GDM1 (cell line): ENCODE measurements at regions not wholly inside any gene's neighbourhood (a gene's known extent, or its start where the extent isn't known, plus 50 kb on each side); places are given as distances from the start of the nearest gene placed in this dataset.
"Not testable (repeated sequence)": the region's sequence is repeated elsewhere in the genome, so short reads cannot be mapped to it uniquely, and the experiment has no call there.

Experiments
- DNase-seq: peaks from one replicate; lab custom pipeline; 2025; lab: John Stamatoyannopoulos, UW

DNA sequence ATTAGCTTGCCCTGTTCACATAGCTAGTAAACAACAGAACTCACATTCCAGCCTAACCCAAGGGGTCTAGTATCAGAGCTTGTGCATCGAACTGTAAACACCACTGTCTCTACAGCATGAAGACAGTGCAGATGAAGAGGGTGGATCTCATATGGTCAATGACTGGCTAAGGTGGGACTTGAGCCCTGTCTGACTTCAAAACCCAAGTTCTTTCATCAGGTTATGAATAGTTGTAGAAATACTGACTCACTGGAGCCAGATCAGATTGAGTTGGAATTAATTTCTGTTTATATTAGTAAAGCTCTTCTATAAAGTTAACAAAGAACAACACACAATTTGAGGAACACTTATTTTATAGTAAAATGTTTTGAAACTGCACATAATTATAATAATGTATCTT, 161.7 kb upstream of the ARHGAP20 start:
- no peak for DNase-seq

DNA sequence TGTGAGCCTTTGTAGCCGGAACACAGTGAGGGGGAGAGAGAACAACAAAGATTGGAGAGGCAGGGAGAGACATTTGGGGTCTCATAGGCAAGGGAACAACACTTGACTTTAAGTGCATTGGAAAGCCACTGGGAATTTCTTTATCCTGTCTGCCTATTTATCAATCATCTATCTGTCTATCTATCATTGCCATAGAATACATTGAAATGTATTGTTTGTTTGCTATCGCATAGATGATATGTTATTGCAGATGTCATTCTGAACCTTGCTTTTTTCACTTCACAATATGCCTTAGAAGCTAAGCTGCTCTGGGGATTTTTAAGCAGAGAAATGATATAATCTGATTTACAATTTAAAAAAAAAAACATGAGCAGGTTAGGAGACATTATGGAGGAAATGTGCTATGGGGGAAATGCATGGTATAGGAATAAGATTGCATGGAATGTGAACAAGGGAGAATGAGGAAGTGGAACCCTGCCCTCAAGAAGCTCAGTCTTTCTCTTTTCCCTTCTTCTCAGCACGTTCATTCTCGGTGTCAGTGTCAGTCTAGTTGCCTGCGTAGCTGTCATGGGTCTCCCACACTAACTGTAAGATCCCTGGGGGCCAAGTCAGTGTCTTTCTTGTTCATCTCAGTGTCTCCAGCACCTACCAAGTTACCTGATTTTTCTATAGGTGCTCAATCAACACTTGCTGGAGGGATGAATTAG, 158.7 kb upstream of the ARHGAP20 start:
- no peak for DNase-seq

DNA sequence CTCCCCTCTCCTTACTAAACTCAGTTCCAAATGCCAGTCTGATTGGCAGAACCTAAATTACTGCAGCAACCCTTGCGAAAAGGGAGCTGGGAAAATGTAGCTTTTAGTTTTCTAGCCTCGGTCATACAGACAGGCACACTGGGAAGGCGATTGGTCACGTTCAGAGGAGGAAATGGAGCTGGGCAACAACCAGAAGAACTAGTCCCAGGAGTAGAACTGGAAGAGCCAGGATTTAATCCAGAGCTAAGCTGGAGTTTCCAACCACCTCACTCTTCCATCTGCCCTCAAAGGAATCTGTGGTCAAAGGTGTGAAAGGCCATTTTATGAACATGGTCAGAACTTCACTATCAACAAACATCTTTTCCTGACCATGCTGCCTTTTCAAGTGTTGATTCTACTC, 155.7 kb upstream of the ARHGAP20 start:
- no peak for DNase-seq

DNA sequence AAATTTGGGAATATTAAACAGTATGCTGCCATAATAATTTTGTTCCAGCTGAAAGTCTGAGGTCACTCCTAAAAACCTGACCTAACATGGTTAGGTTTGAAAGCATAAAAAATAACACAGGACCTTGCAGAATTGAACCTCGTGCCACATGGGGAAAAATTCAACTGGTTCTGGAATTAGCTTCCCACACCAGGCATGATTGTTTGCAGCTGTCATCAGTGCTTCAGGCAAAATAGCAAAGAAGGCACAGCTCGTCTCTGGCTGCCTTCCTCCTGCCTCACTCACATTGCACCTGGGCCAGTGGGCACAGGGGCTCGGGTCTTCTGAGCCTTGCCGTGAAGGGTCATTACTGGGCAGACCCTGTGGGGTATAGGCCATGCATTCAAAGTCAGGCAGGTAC, 153.8 kb upstream of the ARHGAP20 start:
- DNase-seq: no peak

DNA sequence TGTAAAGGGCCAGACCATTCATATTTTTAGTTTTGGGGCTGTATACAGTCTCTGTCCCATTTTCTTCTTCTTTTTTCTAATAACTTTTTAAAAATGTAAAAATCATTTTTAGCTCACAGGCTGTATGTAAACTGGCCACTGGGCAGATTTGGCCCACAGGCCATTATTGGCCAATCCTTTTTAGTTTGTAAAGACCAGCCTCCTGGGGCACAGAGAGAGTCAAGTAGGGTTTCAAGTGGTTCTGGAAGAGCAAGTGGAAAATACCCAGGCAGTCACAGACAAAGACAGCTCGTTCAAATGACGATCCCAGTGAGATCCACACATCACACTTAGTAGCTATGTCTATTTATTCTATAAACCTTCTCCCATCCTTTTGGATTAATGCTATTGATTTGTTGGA, 150.2 kb upstream of the ARHGAP20 start:
- no peak for DNase-seq

DNA sequence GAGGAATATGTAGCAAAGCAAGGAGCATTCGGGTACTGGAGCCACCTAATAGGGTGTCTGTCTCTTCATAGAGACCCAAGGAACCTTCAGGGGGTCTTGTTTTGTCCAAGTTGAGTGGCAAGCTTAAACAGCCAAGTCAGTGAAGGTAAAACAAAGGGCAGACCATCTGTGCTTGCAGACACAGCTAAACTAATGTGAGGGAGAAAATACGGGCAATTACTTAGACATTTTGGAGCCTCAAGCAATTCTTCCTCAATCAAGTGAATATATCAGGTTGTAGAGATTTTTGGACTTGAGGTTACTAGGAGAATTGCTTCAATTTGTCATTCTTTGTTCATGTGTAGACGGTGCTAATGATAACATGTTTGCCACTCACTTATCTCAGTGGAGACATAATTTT, 148.2 kb upstream of the ARHGAP20 start:
- no peak for DNase-seq

DNA sequence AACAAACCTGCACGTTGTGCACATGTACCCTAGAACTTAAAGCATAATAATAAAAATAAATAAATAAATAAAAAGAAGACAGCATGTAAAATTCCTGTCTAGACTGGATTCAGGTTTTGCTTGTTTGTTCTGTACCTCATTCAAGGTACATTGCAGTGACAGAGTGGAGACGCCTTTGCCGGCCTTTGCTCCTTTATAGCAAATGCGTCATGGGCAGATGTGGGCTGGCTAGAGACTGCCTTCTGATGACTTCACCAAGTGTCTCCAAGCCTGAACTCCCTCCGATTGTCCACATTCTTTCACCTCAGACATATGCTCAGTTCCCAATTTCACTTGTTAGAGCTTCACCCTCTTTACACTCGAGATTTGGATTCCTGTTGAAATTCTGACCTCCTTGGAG, 147.8 kb upstream of the ARHGAP20 start:
- no peak for DNase-seq

DNA sequence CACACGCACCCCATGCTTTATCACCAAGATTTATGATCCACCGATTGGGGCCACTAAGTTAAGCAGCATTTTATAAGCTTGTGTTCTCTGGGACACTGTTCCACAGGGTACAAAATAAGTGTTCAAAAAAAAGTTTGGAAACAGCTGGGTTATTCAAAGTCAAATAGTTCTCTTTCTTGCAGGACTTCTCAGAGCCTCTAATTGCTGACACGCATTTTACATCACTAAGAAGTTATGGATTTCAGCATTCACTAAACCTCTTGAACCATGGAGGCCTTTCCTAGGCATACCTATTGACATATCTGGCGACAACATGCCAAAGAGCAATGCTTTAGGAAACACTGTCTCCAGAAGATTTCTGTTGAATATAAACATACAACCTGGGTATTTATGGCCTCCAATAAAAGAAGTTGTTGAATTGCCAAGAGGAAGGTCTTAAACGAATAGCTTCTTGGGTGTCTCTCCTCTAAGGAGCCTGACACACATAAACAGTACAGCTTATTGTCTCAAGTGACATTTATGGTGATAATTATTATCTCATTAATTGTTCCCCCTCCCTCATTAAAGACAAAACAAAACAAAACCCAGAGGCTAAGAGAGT, 147.1 kb upstream of the ARHGAP20 start:
- DNase-seq: no peak

DNA sequence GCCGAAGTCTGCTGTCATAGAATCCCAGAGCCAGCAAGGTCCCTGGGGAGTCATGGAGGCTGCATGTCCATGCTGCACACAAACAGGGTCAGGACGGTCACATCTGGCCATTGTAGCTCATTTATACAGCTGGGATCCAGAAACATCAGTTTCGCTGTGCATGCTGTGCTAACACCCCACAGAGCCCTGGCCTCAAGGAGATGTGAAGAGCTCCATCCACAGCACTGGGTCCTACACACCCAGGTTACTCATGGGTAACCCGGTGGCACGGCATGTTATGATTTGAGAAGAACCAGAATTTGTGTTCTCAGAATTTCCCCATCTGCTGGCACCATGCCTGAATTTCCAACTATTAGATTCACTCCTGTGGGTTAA, 146.3 kb upstream of the ARHGAP20 start:
- DNase-seq: no peak

DNA sequence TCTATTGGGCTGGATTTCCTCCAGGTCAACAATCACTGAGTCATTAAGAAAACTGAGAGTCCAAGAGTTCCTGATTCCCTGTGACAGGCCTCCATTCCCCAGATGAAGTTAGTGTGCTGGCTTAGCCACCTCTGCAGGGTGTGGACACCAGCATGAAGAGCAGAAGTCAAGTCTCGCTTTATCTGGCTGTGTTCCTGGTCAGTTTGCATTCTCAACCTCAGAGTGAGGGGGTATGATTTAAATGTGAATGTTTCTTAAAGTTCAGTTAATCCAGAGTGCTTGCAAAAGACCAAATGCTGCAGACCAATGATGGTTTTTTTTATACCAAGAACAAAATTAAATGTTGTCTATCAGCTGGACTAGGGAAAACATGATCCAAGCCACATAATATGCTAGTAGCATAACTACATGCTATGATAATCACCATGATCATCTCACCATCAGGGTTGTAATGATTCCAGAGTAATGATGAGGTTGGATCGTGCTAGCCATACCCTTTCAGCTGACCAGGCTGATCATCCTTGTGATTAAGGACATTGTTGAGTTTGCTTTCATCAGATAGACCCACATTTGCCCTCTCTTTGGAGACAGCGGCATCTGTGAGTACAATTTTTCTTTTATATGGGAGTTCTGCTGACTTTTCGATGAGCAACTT, 145.8 kb upstream of the ARHGAP20 start:
- DNase-seq: no peak

DNA sequence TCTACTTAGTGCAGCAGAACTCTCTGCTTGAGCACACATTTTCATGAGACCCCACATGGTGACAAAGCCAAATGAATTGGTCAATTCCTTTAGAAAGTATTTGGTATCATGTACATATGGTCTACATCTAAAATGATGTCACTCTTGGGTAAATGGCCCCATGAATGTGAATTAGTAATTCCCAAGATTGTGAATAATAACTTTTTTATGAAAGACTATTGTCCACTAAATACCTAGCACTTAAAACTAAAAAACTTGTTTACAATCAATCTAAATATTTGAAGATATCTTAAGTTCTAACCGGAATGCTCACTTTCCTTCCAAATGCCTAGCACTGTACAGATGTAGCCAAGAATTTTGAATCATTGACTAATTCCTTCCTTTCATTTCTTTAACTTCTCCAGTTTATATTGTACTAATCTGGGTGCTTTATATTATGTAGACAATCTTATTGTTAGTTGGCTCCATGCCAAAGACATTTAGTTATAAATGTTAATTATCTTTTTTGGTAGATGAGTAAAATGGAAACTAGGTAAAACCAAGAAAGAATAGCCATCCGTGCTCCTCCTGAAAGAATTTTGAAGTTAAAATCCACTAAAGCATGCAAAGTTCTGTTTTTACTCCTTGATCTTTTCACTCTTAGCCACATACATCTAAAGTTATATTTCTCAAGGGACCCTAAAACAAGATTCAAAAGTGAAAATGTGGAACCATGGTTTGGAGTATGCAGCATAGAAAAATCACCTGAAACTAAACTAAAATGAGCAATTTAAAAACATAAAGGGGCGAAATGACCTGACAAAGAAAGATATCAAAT, 145.0 kb upstream of the ARHGAP20 start:
- no peak for DNase-seq

DNA sequence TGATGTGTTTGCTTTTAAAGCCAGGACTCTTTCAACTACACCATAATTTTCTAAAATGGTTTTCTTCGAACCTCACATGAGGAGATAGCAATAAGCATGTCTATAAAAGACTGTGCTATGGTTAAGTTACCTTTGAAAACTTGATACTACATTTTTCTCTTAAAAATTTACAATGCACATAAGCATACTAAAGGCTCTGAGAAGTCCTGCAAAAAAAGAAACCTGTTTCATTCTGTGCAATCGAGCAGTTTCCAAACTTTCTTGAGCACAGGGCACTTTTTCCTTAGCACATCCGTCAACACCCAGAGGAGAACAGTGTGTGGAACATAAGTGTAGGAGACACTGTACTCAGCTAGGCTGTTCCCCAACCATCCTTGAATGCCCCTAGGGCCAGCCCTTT, 144.1 kb upstream of the ARHGAP20 start:
- no peak for DNase-seq

DNA sequence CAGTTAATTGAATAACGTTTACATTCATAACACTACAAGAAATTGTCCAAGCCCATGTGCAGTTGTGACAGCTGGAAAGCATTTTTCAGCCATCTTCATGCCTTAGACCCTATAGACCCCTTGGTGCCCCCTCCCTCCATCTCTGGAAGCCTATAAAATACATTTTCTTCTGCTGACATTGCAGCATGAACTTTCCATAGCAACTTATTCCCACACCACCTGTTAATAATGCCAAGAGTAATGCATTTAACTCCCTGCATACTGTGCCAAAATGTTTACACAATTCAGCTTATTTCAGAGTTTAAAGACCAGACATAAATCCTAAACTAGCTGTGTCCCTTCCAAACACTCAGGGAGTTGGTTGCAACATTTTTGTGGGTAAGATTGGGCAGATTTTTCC, 143.0 kb upstream of the ARHGAP20 start:
- DNase-seq: no peak

DNA sequence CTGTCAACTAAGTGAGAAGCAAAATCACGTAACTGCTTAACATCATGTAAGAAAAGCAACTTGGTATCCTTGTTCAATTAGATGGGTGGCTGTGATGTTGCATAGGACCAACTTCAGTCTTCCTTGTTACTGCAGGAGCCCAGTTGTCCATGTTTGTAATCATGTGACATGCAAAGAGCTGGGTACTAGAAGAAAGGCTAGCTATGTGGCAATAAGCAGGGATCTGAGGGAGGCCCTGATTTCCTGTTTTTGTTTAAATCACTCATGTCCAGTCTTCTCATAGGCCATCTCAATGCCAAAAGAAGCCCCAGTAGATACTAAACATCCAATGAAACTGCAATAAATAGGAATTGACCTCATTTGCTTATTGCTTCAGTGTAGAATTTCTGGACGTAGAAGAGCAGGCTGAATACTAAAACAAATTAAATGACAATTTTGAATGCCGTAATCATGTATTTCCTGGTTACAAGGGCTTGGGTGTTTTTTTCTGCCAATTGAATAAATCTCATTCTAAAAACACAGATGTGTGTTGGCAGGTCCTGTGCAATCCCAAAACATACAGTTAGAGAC, 140.8 kb upstream of the ARHGAP20 start:
- DNase-seq: no peak

DNA sequence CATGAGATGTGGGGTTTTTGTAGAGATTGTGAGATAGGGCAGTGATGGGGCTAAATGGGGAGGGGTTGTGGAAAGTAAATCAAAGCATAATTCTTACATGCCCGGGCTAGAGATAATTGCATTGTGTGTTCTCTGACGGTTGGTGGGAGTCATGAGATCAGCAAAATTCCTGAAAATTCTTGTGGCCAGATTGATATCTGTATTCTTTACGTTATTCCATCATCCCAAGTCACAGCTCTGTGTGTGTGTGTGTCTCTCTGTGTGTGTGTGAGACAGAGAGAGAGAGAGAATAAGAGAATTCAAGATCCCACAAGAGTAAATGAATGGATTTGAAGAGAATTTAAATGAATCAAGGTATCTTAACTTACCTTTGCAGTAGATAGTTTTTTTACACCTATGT, 138.6 kb upstream of the ARHGAP20 start:
- no peak for DNase-seq

DNA sequence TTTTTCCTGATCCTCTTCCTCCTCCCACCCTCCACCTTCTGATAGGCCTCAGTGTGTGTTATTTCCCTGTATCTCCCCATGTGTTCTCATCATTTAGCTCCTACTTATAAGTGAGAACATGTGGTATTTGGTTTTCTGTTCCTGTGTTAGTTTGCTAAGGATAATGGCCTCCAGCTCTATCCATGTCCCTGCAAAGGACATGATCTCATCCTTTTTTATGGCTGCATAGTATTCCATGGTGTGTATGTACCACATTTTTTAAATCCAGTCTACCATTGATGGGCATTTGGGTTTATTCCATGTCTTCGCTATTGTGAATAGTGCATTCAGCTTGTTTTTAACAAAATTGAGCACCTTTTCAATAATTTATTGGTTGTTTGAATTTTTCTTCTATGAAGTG, 130.8 kb upstream of the ARHGAP20 start:
- DNase-seq: not testable (repeated sequence)

DNA sequence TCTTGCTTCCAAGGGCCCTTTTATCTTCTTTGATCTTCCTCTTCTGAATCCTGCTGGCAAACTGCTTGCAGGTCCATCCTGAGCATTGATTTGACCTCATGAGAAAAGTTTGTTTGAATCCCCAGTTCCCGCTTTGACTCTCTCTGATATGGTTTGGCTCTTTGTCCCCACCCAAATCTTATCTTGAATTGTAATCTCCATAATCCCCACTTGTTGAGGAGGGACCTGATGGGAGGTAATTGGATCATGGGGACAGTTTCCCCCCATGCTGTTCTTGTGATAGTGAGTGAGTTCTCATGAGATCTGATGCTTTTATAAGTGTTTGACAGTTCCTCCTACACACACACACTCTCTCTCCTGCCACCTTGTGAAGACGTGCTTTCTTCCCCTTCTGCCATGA, 126.6 kb upstream of the ARHGAP20 start:
- no peak for DNase-seq

DNA sequence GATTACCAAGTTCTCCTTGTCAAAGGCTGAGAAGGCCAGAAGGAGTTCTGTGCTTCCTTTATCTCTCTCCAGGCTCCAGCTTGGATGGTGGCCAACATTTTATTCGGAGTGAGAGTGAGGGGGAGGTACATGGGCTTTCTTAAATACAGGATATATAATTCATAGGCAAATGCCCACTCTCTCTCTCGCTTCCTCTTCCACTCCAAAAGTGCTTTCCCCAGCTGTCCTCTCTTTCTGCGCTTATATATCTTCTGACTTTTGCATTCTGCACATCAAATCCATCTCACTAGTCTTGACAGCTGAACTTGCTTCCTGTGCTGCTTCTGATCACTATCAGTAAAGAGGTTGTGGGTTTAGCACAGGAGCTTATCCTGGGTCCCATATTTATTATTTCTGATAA, 125.4 kb upstream of the ARHGAP20 start:
- no peak for DNase-seq

DNA sequence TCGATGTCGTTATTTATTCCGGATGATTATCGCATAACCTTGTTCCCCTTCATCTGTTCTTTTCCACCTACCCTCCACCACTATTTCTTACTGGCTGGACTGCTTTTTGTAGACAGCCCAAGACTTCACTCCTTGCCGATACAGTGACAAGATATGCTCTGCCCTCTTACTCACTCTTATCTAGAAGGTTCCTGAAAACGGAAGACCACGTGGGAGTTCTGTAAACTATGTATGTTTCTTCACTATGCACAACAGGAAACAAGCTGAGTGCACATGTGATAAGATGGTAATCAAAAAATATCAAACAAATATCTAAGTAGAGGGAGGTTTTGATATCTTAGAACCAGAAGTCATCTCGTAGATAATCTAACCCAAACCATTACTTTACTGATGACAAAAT, 122.9 kb upstream of the ARHGAP20 start:
- no peak for DNase-seq

DNA sequence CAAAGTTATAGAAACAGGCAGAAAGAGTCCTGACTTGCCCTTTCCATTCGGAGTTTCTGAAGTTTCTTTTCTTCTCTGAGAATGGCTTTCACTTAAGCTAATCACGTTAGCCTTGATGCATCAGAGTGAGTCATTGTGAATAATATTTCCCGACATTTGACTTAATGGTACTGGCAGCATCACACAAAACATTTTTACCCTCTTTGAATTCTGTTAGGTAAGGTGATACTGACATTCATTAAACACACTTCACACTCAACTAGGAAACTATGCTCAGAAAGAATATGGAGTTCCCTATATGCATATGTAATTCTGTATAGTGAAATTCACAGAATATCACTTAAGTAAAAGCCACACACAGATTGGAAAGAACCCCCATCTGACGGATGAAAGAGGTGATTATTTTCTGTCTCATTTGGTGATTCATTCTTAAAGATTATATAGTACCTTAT, 120.8 kb upstream of the ARHGAP20 start:
- DNase-seq: no peak

DNA sequence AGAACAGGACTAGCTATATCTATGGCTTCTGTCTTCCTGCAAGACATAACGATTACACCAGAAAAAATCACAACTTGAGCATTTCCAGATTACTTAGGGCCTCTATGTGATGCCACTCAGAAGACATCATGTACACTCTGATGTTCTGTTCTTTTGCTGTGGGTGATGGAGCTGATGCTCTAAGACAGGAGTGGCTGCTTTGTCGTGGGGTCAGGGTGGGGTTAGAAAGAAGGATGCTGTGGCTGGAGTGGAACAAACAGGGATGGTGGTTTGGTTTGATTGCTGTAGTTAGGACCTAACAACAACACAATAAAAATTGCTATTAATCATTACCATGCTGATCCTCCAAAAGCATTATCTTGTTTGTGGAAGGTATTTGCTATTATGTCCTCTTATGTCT, 120.3 kb upstream of the ARHGAP20 start:
- DNase-seq: no peak

DNA sequence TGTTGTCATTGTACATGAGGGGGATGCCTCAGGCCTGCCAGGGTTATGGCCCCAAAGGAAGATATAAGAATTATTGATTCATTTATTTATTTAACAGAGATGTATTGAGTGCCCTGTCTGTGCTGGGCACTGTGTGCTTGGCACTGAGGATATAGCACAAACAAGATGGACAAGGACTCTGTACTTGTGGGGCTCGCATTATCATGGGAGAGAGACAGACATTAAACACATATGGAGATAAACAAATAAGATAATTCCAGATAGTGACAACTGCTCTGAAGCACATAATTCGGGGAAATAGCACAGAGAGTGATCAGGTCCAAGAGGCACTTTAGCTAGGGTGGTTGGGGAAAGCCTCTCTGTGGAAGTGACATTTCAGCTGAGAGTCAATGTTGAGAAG, 119.8 kb upstream of the ARHGAP20 start:
- no peak for DNase-seq
